ENCODE measurements at regions not wholly inside any gene's neighbourhood (a gene's known extent, or its start where the extent isn't known, plus 50 kb on each side); places are given as distances from the start of the nearest gene placed in this dataset.
A peak's percentile ranks its signal among the peaks of the same experiment; 100 is the strongest.

GRCh38 chr20:23249541-23249940, 101.0 kb upstream of the NXT1 start:
- Histone ChIP-seq H3K4me1 (no peaks in the 10 kb centered on the region), H3K27me3 (peaks cover 0 to 6% (median 0%) of the 10 kb centered on the region in 4 donors), H3K36me3 (no peaks in the 10 kb centered on the region), H3K27ac (no peak overlapping the region), H3K4me3 (no peak overlapping the region), H3K9me3 (no peaks in the 10 kb centered on the region)
- DNase-seq (no peak), ATAC-seq (no peak), FAIRE-seq (no peak)
- intact Hi-C loops (cut with DNase I): no loop called here
- TF ChIP-seq, protein P1, sequence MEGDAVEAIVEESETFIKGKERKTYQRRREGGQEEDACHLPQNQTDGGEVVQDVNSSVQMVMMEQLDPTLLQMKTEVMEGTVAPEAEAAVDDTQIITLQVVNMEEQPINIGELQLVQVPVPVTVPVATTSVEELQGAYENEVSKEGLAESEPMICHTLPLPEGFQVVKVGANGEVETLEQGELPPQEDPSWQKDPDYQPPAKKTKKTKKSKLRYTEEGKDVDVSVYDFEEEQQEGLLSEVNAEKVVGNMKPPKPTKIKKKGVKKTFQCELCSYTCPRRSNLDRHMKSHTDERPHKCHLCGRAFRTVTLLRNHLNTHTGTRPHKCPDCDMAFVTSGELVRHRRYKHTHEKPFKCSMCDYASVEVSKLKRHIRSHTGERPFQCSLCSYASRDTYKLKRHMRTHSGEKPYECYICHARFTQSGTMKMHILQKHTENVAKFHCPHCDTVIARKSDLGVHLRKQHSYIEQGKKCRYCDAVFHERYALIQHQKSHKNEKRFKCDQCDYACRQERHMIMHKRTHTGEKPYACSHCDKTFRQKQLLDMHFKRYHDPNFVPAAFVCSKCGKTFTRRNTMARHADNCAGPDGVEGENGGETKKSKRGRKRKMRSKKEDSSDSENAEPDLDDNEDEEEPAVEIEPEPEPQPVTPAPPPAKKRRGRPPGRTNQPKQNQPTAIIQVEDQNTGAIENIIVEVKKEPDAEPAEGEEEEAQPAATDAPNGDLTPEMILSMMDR (IDR thresholded peaks at IDR 0.05): no peak
- WGBS, 2 donors: 60 to 62% methylated on average over 4 of the region's 4 CpGs

DNA sequence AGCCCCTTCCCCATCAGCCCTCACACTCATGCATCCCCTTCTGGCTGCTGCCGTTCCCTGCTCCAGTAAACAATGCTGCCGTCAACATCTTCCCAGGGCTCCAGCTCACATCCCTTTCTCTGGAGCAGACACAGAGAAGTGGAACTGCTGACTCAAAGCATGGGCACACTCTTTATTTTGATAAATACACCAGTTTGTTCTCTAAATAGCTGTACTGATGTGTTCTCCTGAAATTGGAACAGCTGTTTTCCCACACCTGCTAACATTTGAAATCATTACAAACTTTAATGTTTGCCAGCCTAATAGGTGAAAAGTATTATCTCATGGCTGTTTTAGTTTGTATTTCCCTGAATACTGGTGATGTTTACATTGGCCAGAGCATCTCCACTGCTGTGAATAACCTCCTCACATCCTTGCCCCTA, 102.1 kb upstream of the NXT1 start:
- H3K9me3 ChIP-seq: no peaks in the 10 kb centered on the region
- intact Hi-C loops (cut with DNase I): no loop called here
- H3K4me1 ChIP-seq: no peaks in the 10 kb centered on the region
- no peaks in the 10 kb centered on the region for H3K36me3 ChIP-seq
- DNase-seq: no peak
- peaks cover 0 to 6% (median 0%) of the 10 kb centered on the region in 4 donors for H3K27me3 ChIP-seq
- peak in 2 of 4 donors; percentile 23 to 66 for ATAC-seq
- TF ChIP-seq, protein P1 (IDR thresholded peaks at IDR 0.05): no peak
- no peak for FAIRE-seq
- WGBS, 2 donors: 25 to 30% methylated on average over 2 of the region's 2 CpGs
- no peak overlapping the region for H3K4me3 ChIP-seq
- no peak overlapping the region for H3K27ac ChIP-seq

GRCh38 chr20:23246717-23247664, 103.6 kb upstream of the NXT1 start:
- TF ChIP-seq, protein P1 (IDR thresholded peaks at IDR 0.05): no peak
- no peak for DNase-seq
- H3K9me3 ChIP-seq: no peaks in the 10 kb centered on the region
- FAIRE-seq: no peak
- H3K36me3 ChIP-seq: no peaks in the 10 kb centered on the region
- 46 to 62% methylated on average over 21 of the region's 21 CpGs for WGBS, 2 donors
- H3K4me1 ChIP-seq: no peaks in the 10 kb centered on the region
- no peak overlapping the region for H3K4me3 ChIP-seq
- H3K27ac ChIP-seq: no peak overlapping the region
- intact Hi-C loops (cut with DNase I): no loop called here
- peaks cover 0 to 1% (median 0%) of the 10 kb centered on the region in 4 donors for H3K27me3 ChIP-seq
- peak in 1 of 4 donors; percentile 24 for ATAC-seq

- H3K27ac ChIP-seq: no peak overlapping the region
- H3K36me3 ChIP-seq: no peaks in the 10 kb centered on the region
- no peaks in the 10 kb centered on the region for H3K9me3 ChIP-seq
- peak in 5 of 6 donors; percentile 30 to 67 (median 39) for DNase-seq
- no peaks in the 10 kb centered on the region for H3K27me3 ChIP-seq
- WGBS, 2 donors: 32 to 50% methylated on average over 9 to 11 of the region's 11 CpGs
- peak in 3 of 4 donors; percentile 81 to 91 (median 83) for ATAC-seq
- TF ChIP-seq, protein P1 (IDR thresholded peaks at IDR 0.05): peak in 2 of 4 donors; percentile 21 to 25
- intact Hi-C loops (cut with DNase I): no loop called here
- FAIRE-seq: no peak
- no peak overlapping the region for H3K4me3 ChIP-seq
- no peaks in the 10 kb centered on the region for H3K4me1 ChIP-seq
These were observed 104.9 kb upstream of the NXT1 start for GRCh38 chr20:23245553-23246181.

All from pancreas (tissue), 10 donors.